ENCODE measurements at regions not wholly inside any gene's neighbourhood (a gene's known extent, or its start where the extent isn't known, plus 50 kb on each side); places are given as distances from the start of the nearest gene placed in this dataset.

- no peak for TF ChIP-seq ZNF707 (CRISPR knock-in tag; conservative IDR thresholded peaks at IDR 0.05)
Measured at GRCh38 chr5:122527547-122527946, 215.5 kb downstream of the SNCAIP start (continued).

- BruUV-seq (replicated peaks) = no TSS peak
- no peaks in the 10 kb centered on the region for H3K4me1 ChIP-seq (replicated peaks in 1 of 2; ENCODE audit: control insufficient read depth in 2 of 2, insufficient read depth in 2 of 2, low read length in 2 of 2)
- H3K9me1 ChIP-seq (ENCODE audit: control insufficient read depth, insufficient read depth, low read length) = no peaks in the 10 kb centered on the region
- H3K9me3 ChIP-seq (replicated peaks; ENCODE audit: control insufficient read depth, insufficient read depth, low read depth, low read length) = no peaks in the 10 kb centered on the region
- no peak overlapping the region for H3K4me3 ChIP-seq
- ChIA-PET POLR2A (interaction anchor here (0.6 kb wide), 1 partner anchor 19 kb away, joined by 3 read pairs; no protein-coding TSS in a partner anchor), CTCF (ENCODE audit: low intra/inter-chr PET ratio) (no interaction called here)
- intact Hi-C loops (cut with micrococcal nuclease) = no loop called here
- in situ Hi-C loops (cut with MboI) = no loop called here
- WGBS (ENCODE audit: insufficient coverage, low coverage, missing lambda C conversion rate) = 0% methylated on average over 4 of the region's 4 CpGs
- TF ChIP-seq ZNF253 (CRISPR knock-in tag; conservative IDR thresholded peaks at IDR 0.05) = no peak
- no peak for TF ChIP-seq MXI1 (IDR thresholded peaks at IDR 0.05; ENCODE audit: low read depth, low read length)
- TF ChIP-seq HLTF (IDR thresholded peaks at IDR 0.05) = no peak
- no peak for TF ChIP-seq PHTF2 (CRISPR knock-in tag; IDR thresholded peaks at IDR 0.05)
- TF ChIP-seq PPARD (CRISPR knock-in tag; IDR thresholded peaks at IDR 0.05) = no peak
- no peak for TF ChIP-seq HDAC3 (IDR thresholded peaks at IDR 0.05; ENCODE audit: borderline replicate concordance, partially characterized antibody)
- no peak for TF ChIP-seq PTBP1 (IDR thresholded peaks at IDR 0.05; ENCODE audit: low read depth, low read length)
- no peak for TF ChIP-seq HNRNPK (IDR thresholded peaks at IDR 0.05; ENCODE audit: low read depth, low read length, poor library complexity, severe bottlenecking)
- TF ChIP-seq ZNF23 (CRISPR knock-in tag; IDR thresholded peaks at IDR 0.05) = no peak
- TF ChIP-seq KAT8 (IDR thresholded peaks at IDR 0.05; ENCODE audit: low read depth) = no peak
- TF ChIP-seq BRF2 (IDR thresholded peaks at IDR 0.05; ENCODE audit: borderline replicate concordance, insufficient read depth, insufficient read length) = no peak
- no peak for TF ChIP-seq E2F1 (CRISPR knock-in tag; IDR thresholded peaks at IDR 0.05)
- TF ChIP-seq FOXO4 (CRISPR knock-in tag; IDR thresholded peaks at IDR 0.05) = no peak
- TF ChIP-seq KLF13 (tag; IDR thresholded peaks at IDR 0.05; ENCODE audit: borderline replicate concordance, low read depth) = no peak
- TF ChIP-seq CBX8 (IDR thresholded peaks at IDR 0.05; ENCODE audit: borderline replicate concordance, extremely low read depth, low read depth, low read length, poor library complexity, severe bottlenecking) = no peak
- TF ChIP-seq TEAD1 (CRISPR knock-in tag; IDR thresholded peaks at IDR 0.05) = no peak
- no peak for TF ChIP-seq ZFPM2 (CRISPR knock-in tag; IDR thresholded peaks at IDR 0.05)
- no peak for TF ChIP-seq LEF1 (IDR thresholded peaks at IDR 0.05)
- no peak for TF ChIP-seq POLR3G (IDR thresholded peaks at IDR 0.05; ENCODE audit: extremely low read depth, insufficient read length, insufficient replicate concordance)
- no peak overlapping the region for H3K4me2 ChIP-seq (ENCODE audit: insufficient read depth, low read length)
- H3K27ac ChIP-seq (ENCODE audit: extremely low read depth, low read depth, low read length) = no peak overlapping the region
- H3K9ac ChIP-seq (ENCODE audit: insufficient read depth in 1 of 2, low read depth in 2 of 2, low read length in 2 of 2) = no peak overlapping the region
- H3K79me2 ChIP-seq (ENCODE audit: control insufficient read depth, insufficient read depth, low read length) = no peaks in the 10 kb centered on the region
- H3K36me3 ChIP-seq (ENCODE audit: control insufficient read depth, insufficient read depth, low read length) = no peaks in the 10 kb centered on the region
- DNase-seq (ENCODE audit: extremely low read depth in 1 of 4, low spot score in 3 of 4) = no peak
- H3K27me3 ChIP-seq (ENCODE audit: control insufficient read depth in 2 of 2, insufficient read depth in 2 of 2, low read length in 2 of 2) = no peaks in the 10 kb centered on the region
- no peaks in the 10 kb centered on the region for H4K20me1 ChIP-seq (replicated peaks; ENCODE audit: control insufficient read depth, insufficient read depth, low read length)
- H2AFZ ChIP-seq (ENCODE audit: low read depth, low read length) = no peak overlapping the region
- no peak for ATAC-seq
- no peak for FAIRE-seq
Measured at GRCh38 chr5:122532035-122532434, 220.0 kb downstream of the SNCAIP start.
